ENCODE measurements at regions not wholly inside any gene's neighbourhood (a gene's known extent, or its start where the extent isn't known, plus 50 kb on each side); places are given as distances from the start of the nearest gene placed in this dataset.

DNA sequence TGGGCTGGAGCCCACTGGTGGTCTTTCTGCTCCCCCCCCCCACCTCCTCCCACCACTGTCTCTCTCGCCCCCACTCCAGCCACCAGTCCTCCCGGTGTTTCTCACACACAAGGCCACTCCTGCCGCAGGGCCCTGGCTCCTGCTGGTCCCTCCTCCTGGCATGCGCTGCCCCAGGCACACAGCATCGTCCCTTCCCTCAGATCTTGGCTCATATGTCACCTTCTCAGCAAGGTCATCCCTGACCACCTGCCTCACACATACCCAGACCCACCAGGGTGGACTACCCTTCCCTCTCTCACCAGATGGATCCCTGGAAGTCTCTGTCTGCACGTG, 101.5 kb upstream of the IQSEC1 start:
- Histone ChIP-seq H3K4me3 (no peak overlapping the region), H3K9me3 (peaks cover 7% of the 10 kb centered on the region; the same call in 1 of the 2 replicates), H3K27me3 (no peaks in the 10 kb centered on the region), H3K36me3 (no peaks in the 10 kb centered on the region)
- no peak for DNase-seq

DNA sequence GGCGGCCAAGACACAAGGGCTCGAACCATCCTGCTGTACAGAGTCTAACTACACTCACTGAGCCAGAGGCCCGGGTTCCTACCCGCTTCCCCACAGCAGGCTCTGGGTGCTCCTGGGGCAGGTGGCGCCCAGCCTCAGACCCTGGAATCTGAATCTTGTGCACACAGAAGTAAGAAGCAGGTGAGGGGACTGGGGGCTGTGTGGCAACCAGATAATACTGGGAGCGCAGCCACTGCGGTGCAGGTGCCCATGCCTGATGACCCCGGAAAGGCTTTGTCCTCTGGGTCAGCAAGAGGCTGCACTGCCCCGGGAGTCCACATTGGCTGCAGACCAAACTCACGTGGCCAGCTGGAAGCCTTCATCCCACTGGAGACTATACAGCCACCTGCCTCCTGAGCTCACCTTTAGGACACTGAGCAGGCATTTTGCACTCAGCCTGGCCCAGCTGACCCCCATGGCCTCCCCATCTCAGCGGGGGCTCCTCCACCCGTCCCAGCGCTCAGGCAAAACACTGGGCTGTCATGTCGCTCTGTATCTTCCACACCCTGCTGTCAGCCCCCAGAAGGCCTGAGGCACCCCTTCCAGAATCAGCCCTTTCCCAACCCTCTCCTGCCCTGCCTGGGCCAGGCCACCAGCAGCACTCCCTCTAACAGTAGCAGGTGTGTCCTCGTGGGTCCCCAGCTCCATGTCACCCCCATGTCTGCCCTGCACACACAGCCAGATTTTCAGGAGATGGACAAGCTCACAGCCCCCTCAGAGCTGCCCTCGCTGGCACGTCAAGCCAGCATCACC, 101.0 kb upstream of the IQSEC1 start:
- Histone ChIP-seq H3K27me3 (no peaks in the 10 kb centered on the region), H3K9me3 (peaks cover 4% of the 10 kb centered on the region; the same call in 1 of the 2 replicates), H3K36me3 (no peaks in the 10 kb centered on the region), H3K4me3 (no peak overlapping the region)
- DNase-seq, result no peak

DNA sequence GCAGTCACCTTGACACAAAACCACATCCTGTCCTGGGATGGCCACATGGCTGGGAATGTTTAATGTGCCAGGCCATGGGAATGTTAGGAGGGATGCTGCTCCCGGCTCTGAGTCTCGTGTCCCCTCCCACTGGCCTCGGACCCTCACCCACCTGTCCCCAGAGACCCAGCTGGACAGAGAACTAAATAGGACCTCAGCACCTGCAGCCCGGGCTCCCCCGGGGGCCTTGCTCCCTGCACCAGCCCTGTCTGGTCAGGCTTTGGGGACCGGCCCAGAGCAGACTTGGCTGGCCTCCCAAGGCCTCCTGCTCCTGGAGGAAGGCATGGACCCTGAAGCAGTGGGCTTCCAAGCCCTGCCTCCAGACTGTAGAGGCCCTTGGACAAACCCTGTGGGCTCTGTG, 100.0 kb upstream of the IQSEC1 start:
- Histone ChIP-seq H3K4me3 (no peak overlapping the region), H3K9me3 (no peaks in the 10 kb centered on the region), H3K36me3 (no peaks in the 10 kb centered on the region), H3K27me3 (no peaks in the 10 kb centered on the region)
- no peak for DNase-seq

DNA sequence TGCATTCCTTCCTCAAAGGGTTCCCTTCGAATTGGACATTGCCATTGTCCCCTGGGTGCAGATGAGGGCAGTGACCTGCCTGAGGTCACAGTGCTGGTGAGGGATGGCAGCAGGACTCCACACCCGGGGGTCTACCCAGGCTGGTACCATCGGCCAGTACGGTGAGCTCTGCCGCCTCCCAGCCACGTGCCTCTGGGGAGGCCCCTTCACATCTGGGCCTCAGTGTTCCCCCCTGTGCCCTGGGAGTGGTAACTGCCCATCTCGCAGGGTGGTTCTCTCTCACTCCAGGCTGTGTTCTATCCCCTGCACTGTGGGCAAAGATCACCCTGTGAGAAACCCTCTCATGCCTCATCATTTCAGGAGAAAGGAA, 99.4 kb upstream of the IQSEC1 start:
- no peak for DNase-seq
- no peak overlapping the region for H3K4me3 ChIP-seq

DNA sequence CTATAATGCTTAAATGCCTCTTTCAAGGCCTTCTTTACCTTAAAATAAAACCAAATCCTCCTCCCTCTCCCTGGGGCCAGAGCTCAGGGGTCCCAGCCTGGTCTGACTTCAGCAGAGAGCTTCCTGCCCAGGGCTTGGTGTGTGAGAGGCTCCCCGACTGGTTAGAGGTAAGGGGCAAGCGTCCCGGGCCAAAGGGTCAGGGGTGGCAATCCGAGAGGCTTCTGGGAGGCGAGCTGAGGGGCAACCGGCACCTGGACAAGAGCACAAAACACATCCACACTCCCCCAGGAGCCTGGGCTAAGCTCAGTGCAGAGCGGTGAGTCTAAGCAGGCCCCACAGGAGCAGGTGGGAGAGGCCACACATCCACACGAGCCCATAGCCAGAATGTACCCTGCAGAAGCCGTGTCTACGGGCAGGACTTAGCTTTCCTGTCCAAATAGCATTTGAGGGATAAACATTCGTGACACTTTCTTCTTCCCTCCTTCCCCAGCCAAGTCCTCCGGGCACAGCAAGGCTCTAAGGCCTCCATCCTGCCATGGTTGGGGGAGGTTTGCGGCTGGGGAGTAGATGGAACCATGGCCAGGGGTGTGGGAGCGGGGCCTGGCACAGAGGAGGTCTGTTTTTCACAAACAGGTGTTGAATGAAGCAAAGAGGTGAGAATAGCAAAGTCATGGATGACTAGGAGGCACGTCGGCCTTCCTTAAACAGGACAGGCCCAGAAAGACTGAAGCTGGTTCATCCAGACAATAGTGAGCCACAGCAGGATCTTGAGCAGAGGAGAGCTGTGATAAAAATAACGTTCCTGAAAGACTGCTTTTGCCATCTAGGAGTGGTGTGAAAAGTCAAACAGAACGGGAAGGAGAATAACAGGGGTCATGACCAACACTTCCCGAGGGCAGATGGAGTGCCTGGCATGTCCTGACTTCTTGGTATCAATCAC, 98.7 kb upstream of the IQSEC1 start:
- DNase-seq, result no peak
- no peak overlapping the region for H3K4me3 ChIP-seq

More for the DNA sequence above, 99.4 kb upstream of the IQSEC1 start:
- Histone ChIP-seq H3K36me3 (no peaks in the 10 kb centered on the region), H3K27me3 (no peaks in the 10 kb centered on the region), H3K9me3 (no peaks in the 10 kb centered on the region)

DNA sequence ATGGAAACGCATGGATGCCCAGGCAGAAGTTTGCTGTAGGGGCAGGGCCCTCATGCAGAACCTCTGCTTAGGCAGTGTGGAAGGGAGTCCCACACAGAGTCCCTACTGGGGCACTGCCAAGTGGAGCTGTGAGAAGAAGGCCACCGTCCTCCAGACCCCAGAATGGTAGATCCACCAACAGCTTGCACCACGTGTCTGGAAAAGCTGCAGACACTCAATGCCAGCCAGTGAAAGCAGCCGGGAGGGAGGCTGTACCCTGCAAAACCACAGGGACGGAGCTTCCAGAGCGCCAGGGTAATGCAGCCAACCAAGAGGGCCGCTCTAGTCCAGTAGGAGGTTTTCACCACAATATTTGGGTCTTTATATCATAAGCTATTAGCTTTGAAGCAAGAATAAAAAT, 97.1 kb upstream of the IQSEC1 start:
- Histone ChIP-seq H3K36me3 (no peaks in the 10 kb centered on the region), H3K27me3 (no peaks in the 10 kb centered on the region), H3K9me3 (no peaks in the 10 kb centered on the region), H3K4me3 (no peak overlapping the region)
- DNase-seq, result no peak

More for the DNA sequence above, 98.7 kb upstream of the IQSEC1 start:
- H3K9me3 ChIP-seq, result no peaks in the 10 kb centered on the region
- no peaks in the 10 kb centered on the region for H3K27me3 ChIP-seq
- H3K36me3 ChIP-seq, result no peaks in the 10 kb centered on the region

DNA sequence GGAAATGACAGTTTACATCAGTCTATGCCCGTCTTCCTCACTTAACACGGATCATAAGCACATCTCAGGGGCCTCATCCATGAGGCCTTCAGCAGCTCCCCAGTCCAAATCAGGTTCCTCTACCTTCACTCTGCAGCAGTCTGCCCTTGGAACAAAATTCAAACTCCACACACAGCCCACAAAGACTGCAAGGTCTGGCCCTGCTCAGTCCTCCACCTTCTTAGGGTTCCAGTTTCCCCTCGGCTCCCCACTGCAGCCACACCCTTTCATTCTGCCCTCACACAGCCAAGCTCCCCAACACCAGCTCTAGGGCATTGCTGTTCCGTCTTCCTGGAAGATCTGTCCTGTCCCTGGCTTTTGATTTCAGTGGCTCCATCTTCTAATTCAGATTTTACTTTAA, 95.2 kb upstream of the IQSEC1 start:
- Histone ChIP-seq H3K4me3 (no peak overlapping the region), H3K27me3 (no peaks in the 10 kb centered on the region), H3K36me3 (no peaks in the 10 kb centered on the region), H3K9me3 (no peaks in the 10 kb centered on the region)
- DNase-seq, result no peak

DNA sequence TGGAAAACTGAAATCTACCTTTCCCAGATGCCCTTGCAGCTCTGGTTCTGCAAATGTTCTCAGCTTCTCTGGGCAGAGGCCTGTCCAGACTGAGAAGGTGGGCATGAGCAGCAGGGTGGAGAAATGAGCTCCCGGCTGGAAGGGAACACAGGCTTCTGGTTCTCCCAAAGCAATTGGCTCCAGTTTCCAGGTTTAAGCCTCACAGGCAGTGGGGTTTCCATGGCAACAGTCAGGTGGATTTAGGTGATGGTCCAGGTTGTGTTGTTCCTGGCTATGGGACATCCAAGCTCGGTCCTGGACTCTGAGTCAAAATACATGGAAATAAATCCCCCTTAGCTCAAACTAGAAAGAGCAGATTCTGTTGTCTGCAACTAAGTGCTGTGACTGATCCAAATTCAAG, 94.6 kb upstream of the IQSEC1 start:
- no peaks in the 10 kb centered on the region for H3K36me3 ChIP-seq
- H3K27me3 ChIP-seq, result no peaks in the 10 kb centered on the region
- H3K9me3 ChIP-seq, result no peaks in the 10 kb centered on the region
- no peak overlapping the region for H3K4me3 ChIP-seq
- no peak for DNase-seq

DNA sequence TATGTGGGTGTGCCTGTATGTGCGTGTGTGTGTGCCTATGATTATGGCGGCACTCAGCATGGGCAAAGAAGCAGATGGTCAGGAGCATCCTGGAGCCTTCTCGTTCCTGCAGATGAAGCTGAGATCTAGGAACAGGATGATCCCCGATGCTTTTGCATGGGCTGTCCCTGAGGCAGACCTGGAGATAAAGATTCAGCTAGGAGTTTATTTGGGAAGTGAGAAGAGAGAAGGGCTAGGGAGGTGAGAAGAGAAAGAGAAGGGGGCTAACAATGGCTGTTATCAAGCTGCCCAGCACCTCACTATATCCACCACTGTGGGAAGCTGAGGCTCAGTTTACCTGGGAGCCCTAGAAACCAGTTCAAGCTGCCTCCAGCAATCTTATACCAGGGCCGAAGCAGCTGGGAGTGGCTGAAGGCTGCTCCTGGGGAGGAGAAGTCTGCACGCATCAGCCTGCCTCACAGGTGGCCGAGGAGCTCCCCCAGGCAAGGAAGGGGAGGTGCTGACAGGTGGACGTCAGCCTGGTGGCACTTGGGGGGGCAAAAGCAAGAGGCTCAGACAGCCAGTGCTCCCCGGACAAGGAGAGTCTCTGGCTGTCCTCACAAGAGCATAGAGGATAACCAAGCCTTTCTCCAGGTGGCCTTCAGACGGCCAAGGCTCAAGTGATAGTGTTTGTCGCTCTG, 94.0 kb upstream of the IQSEC1 start:
- Histone ChIP-seq H3K4me3 (no peak overlapping the region), H3K27me3 (no peaks in the 10 kb centered on the region), H3K36me3 (no peaks in the 10 kb centered on the region), H3K9me3 (no peaks in the 10 kb centered on the region)
- no peak for DNase-seq

DNA sequence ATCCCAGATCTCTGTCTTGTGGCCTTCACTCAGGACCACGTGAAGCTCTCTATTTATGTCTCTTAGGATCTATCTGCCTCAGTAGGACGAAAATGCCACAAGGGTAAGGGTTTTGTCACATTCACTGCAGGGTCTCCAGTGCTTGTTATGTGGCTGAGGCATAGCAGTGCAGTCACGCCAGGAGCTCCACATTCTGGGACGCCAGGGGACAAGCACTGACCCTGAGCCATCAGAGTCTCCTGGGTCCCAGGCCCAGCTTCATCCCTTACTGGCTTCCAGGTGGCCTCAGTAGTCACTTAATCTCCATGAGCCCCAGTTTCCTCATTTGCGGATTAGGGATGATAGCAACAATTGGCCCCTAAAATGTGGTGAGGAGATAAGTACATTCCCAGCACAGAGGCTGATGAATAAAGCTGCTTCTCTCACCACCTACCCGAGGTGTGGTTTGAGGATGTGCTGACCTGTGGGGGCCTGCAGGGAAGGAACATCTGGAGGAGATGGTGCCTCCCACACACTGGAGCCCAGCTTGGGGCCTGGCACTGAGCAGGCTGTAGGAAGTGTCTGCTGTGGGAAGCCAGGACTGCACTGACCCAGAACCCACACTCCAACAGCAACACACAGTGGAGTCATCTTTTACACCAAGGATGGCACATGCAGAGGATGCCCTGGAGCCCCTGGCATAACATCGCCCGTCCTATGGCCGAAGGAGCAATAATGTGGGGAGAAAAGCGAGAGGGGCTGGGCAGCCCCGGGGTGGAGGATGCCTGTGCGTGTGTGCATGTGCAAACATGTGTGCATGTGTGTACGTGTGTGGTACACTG, 93.2 kb upstream of the IQSEC1 start:
- H3K4me3 ChIP-seq, result no peak overlapping the region
- no peaks in the 10 kb centered on the region for H3K36me3 ChIP-seq
- DNase-seq, result no peak
- no peaks in the 10 kb centered on the region for H3K27me3 ChIP-seq
- H3K9me3 ChIP-seq, result no peaks in the 10 kb centered on the region

DNA sequence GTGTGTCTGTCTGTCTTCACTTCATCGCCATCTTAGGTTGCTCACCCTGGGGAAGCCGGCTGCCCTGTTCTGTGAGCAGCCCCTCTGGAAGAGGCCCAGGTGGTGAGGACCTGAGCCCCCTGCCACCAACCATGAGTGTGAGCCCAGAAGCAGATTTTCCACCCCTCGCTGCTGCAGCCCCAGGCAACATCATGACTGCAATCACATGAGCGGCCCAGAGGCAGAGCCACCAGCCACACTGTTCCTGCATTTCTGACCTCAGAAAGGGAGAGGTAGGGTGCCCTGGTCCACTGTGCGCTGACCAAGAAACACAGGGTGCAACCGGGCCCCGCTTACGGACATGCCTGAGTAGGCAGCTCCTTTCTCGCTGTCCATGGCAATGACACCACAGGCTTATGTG, 92.3 kb upstream of the IQSEC1 start:
- Histone ChIP-seq H3K9me3 (no peaks in the 10 kb centered on the region), H3K27me3 (no peaks in the 10 kb centered on the region), H3K36me3 (no peaks in the 10 kb centered on the region), H3K4me3 (no peak overlapping the region)
- no peak for DNase-seq

DNA sequence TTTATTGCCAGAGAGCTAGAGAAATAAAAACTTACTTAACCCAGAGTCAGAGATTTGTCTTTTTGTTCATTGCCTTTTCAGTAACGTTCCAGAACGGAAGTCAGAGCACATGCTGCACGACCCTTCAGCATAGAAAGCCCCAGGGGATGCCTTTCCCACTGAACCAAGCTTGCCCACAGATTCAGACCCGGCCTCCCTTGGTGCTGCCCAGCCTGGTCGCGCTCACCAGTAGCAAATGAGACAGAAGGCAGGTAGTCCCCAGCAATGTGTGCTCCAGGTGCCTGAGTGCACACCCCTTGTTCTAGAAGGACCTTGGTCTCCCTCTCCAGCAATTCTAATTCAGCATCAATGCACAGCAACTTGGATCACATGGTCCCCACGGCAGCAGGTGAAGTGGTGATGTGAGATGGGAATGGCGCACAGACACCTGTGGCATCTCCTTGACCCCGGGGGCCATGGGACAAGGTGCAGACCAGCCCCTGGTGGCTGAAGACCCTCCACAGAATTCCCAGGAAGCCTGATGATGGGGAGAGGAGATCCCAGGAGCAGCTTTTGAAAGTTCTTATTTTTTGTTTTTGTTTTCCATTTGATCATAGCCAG, 91.8 kb upstream of the IQSEC1 start:
- Histone ChIP-seq H3K9me3 (no peaks in the 10 kb centered on the region), H3K36me3 (no peaks in the 10 kb centered on the region), H3K4me3 (no peak overlapping the region), H3K27me3 (no peaks in the 10 kb centered on the region)
- no peak for DNase-seq

DNA sequence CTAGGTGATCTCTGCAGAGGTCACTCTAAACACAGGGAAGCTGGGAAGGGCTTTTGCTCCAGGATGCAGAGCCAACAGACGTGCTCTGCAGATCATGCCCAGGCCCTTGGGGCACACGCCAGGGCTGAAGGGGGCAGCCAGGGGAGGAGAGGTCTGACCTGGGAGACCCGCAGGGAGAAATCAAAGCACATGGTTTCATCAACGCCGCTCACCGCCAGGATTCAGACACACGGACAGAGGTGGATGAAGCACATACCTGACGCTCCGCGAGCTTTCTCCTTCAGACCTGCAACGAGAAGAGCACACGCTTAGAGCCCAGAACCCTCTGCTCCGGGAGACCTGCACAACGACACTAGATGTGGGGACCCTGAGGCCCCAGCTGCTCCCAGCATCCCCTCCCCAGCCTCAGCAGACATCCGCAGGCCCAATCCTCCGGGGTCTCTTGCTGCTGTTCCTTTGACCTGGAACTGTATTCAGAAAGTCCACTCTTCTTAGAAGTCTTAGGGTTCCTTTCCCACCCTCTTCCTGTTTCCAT, 90.7 kb upstream of the IQSEC1 start:
- Histone ChIP-seq H3K4me3 (no peak overlapping the region), H3K9me3 (no peaks in the 10 kb centered on the region), H3K27me3 (no peaks in the 10 kb centered on the region), H3K36me3 (no peaks in the 10 kb centered on the region)
- no peak for DNase-seq

DNA sequence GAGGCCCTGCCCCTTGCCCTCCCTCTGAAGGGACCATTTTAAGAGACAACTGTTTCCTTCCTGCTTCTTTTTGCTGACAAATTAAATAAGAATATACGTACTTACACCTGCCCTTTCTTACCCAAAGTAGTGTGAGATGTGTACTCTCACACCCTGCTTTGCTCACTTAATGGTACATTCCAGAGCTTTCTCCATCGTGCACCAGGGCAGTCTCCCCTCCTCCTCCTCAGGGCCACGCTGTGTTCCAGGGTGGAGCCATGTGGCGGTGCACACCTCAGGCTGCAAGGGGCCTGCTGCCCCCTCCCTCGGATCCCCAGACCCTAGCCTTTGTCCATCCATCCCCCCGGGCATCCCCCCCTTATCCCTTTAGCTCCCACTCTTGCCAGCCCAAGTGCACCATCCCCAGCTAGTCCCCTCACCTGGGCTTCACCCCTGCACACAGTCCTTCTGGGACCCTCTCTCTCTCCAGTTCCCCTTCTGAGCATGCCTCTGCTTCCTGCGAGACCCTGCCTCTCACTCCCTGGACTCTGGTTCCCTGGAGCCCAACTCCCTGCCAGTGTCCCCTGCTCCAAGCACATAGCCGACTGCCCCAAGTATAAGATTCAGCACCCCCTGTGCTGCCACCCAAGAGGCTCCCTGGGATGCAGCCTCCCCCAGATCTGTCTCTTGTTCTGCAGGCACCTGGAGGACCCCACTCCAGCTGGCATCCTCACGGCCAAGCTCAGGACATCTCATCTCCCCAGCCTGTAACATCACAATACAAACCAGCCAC, 89.5 kb upstream of the IQSEC1 start:
- Histone ChIP-seq H3K4me3 (no peak overlapping the region), H3K9me3 (no peaks in the 10 kb centered on the region), H3K36me3 (no peaks in the 10 kb centered on the region), H3K27me3 (no peaks in the 10 kb centered on the region)
- DNase-seq, result no peak

DNA sequence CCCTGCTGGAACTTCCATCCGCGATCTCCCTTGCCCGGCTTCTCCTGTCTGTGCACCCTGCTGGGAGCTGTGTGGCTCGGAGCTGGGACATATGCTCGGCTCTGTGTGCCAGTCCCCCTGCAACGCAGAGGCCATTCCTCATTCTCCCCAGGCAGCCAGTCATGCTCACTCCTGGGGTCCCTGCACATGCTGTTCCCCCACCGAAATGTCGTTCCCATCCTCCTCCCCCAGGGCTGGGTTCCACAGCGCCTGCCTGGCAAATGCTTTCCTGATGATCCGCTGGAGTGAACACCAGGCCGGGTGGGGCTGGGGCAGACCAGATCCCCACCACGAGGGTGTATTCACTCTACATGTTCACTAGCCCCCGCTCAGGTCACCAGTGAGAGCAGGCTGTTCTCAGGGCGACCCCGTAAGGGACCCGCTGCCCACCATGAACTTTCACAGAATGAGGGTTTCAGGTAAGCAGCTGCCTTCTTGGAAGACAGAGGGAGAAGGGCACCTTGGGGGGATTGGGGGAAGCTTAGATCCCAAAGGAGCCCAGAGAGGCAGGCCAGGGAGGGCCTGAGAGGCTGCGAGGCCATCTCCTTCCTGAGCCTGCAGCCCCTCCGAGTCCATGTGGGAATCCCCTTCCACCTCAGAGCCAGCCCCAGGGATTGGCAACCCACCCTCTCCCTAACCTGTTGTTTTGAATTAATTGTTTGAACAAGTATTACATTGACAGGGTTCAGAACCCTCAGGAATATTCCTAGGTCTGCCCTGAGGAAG, 88.7 kb upstream of the IQSEC1 start:
- Histone ChIP-seq H3K9me3 (no peaks in the 10 kb centered on the region), H3K27me3 (no peaks in the 10 kb centered on the region), H3K36me3 (no peaks in the 10 kb centered on the region), H3K4me3 (no peak overlapping the region)
- DNase-seq, result no peak
